K562 (cell line): ENCODE measurements at regions not wholly inside any gene's neighbourhood (a gene's known extent, or its start where the extent isn't known, plus 50 kb on each side); places are given as distances from the start of the nearest gene placed in this dataset.

Source experiments
- ATAC-seq: fragments of 200-7000 bp; cut with Tn5 transposase; 3 replicates; pipeline ENCODE4 v1.9.1; 2020; ENCODE audit warnings: moderate library complexity
- BruUV-seq: library from RNA; stranded (reverse); fragments of 400-500 nt; replicated peaks from 2 replicates; lab custom pipeline; 2021; lab: Mats Ljungman, UMichigan
- CTCF ChIA-PET: fragments of 300-600 bp; formaldehyde crosslinking; extraction: SDS; loops from one replicate; lab custom pipeline; 2021; ENCODE audit warnings: low intra/inter-chr PET ratio; lab: Yijun Ruan, JAX
- POLR2A ChIA-PET: fragments of 300-600, 350-650 bp; sonication (Branson Sonifier 250); formaldehyde crosslinking; extraction: SDS; loops from one replicate; lab custom pipeline; 2021; ENCODE audit warnings: antibody characterized with exemption, inconsistent platforms; lab: Yijun Ruan, JAX
- DNase-seq, 4 experiments: peaks; one replicate each; pipeline versions ENCODE4 v3.0.0 to v3.0.0-alpha.2; 2011 to 2018; ENCODE audit warnings: low spot score in 3 of 4, mixed read lengths in 3 of 4; ENCODE audit errors: extremely low read depth in 1 of 4
- FAIRE-seq: peaks from 2 replicates; lab custom pipeline; 2011; peaks lifted over from hg19 to GRCh38; lab: Jason Lieb, UNC
- H2AFZ ChIP-seq: 2 replicates; pipeline ENCODE4 v1.6.0; 2011; ENCODE audit warnings: low read depth, low read length, control low read depth, inconsistent platforms
- H3K27ac ChIP-seq: fragments of 200-600 bp; 3 replicates; pipeline ENCODE4 v1.8.0; 2011; ENCODE audit warnings: low read depth, mild to moderate bottlenecking, control low read depth, inconsistent platforms, low read length, moderate library complexity, mixed read lengths; ENCODE audit errors: extremely low read depth
- H3K27me3 ChIP-seq, 2 experiments: fragments of 300-600 bp in 1 of 2; 2 replicates in 1 of 2; 3 replicates in 1 of 2; pipeline versions ENCODE4 v1.6.0 to v1.8.0; 2011; ENCODE audit warnings: inconsistent platforms in 2 of 2, low read length in 2 of 2, mild to moderate bottlenecking in 1 of 2, mixed read lengths in 1 of 2, moderate library complexity in 1 of 2; ENCODE audit not compliant: control insufficient read depth in 2 of 2, insufficient read depth in 2 of 2
- H3K36me3 ChIP-seq: fragments of 300-600 bp; 3 replicates; pipeline ENCODE4 v1.8.0; 2011; ENCODE audit warnings: mild to moderate bottlenecking, low read length, inconsistent platforms; ENCODE audit not compliant: control insufficient read depth, insufficient read depth
- H3K4me1 ChIP-seq, 2 experiments: fragments of 200-600 bp in 1 of 2; replicated peaks in 1 of 2; 2 replicates in 1 of 2; 3 replicates in 1 of 2; pipeline versions ENCODE4 v1.5.1 to v1.8.0; 2011; ENCODE audit warnings: inconsistent platforms in 2 of 2, low read length in 2 of 2, mild to moderate bottlenecking in 1 of 2, mixed read lengths in 1 of 2, moderate library complexity in 1 of 2; ENCODE audit not compliant: control insufficient read depth in 2 of 2, insufficient read depth in 2 of 2
- H3K4me2 ChIP-seq: 2 replicates; pipeline ENCODE4 v1.6.1; 2011; ENCODE audit warnings: low read length, control low read depth, inconsistent platforms, mixed read lengths; ENCODE audit not compliant: insufficient read depth
- H3K4me3 ChIP-seq: fragments of 200-600 bp; sonication (generic), shearing (Covaris generic); 2 replicates; pipeline ENCODE4 v1.5.1; 2016; ENCODE audit warnings: control low read depth, inconsistent platforms
- H3K79me2 ChIP-seq: fragments of 200-600 bp; 3 replicates; pipeline ENCODE4 v1.8.0; 2011; ENCODE audit warnings: low read length, inconsistent platforms; ENCODE audit not compliant: control insufficient read depth, insufficient read depth
- H3K9ac ChIP-seq, 2 experiments: 2 replicates each; pipeline versions ENCODE4 v1.6.0 to v1.6.1; 2011; ENCODE audit warnings: low read depth in 2 of 2, low read length in 2 of 2, control low read depth in 1 of 2, inconsistent platforms in 1 of 2, mild to moderate bottlenecking in 1 of 2, mixed read lengths in 1 of 2; ENCODE audit not compliant: insufficient read depth in 1 of 2
- H3K9me1 ChIP-seq: one replicate; pipeline ENCODE4 v1.6.0; 2011; ENCODE audit warnings: inconsistent platforms, mild to moderate bottlenecking, low read length, moderate library complexity; ENCODE audit not compliant: control insufficient read depth, insufficient read depth
- H3K9me3 ChIP-seq: replicated peaks from 2 replicates; pipeline ENCODE4 v1.5.1; 2011; ENCODE audit warnings: low read depth, low read length, inconsistent platforms; ENCODE audit not compliant: control insufficient read depth, insufficient read depth
- H4K20me1 ChIP-seq: replicated peaks from 2 replicates; pipeline ENCODE4 v1.6.1; 2011; ENCODE audit warnings: low read length, inconsistent platforms, mixed read lengths; ENCODE audit not compliant: control insufficient read depth, insufficient read depth
- CBFA2T3 ChIP-seq: fragments of 450-650 bp; IDR thresholded peaks from 2 replicates; pipeline ENCODE4 v1.6.1; 2017
- CHCHD3 ChIP-seq: fragments of 250-450 bp; sonication (Bioruptor Pico); IDR thresholded peaks from 2 replicates; pipeline ENCODE4 v2.1.2; 2022; ENCODE audit warnings: mild to moderate bottlenecking
- FOXK2 ChIP-seq, 2 experiments: fragments of 450-650 bp; IDR thresholded peaks in 1 of 2; conservative IDR thresholded peaks in 1 of 2; 2 replicates each; pipeline ENCODE4 v1.6.1; 2016; ENCODE audit warnings: low read depth in 2 of 2, mild to moderate bottlenecking in 1 of 2
- GABPA ChIP-seq: fragments of 200-800 bp; sonication (Bioruptor generic); conservative IDR thresholded peaks from 2 replicates; pipeline ENCODE4 v1.6.1; 2016; ENCODE audit warnings: low read depth, missing genetic modification characterization, missing compliant biosample characterization
- HOMEZ ChIP-seq: fragments of 250-450 bp; sonication (Bioruptor Pico); IDR thresholded peaks from 2 replicates; pipeline ENCODE4 v1.4.0; 2020; ENCODE audit warnings: mild to moderate bottlenecking, moderate library complexity
- MCM3 ChIP-seq: fragments of 450-650 bp; IDR thresholded peaks from 2 replicates; pipeline ENCODE4 v1.6.1; 2016
- SAFB2 ChIP-seq: fragments of 200-400 bp; formaldehyde crosslinking; IDR thresholded peaks from 2 replicates; pipeline ENCODE4 v1.6.1; 2018; ENCODE audit warnings: borderline replicate concordance, low read length, low read depth, moderate library complexity; ENCODE audit not compliant: severe bottlenecking
- SIN3B ChIP-seq: fragments of 450-650 bp; IDR thresholded peaks from 2 replicates; pipeline ENCODE4 v1.6.1; 2017; ENCODE audit warnings: low read depth, mild to moderate bottlenecking, moderate library complexity
- SMAD1 ChIP-seq: fragments of 150-350 bp; IDR thresholded peaks from 2 replicates; pipeline ENCODE4 v1.6.1; 2014; ENCODE audit warnings: low read length, low read depth; ENCODE audit not compliant: partially characterized antibody
- SOX6 ChIP-seq: fragments of 450-650 bp; IDR thresholded peaks from 2 replicates; pipeline ENCODE4 v1.6.1; 2014; ENCODE audit warnings: mild to moderate bottlenecking
- TOE1 ChIP-seq, 2 experiments: fragments of 450-650 bp in 1 of 2; sonication (generic) in 1 of 2; formaldehyde crosslinking in 1 of 2; IDR thresholded peaks; 2 replicates each; pipeline versions ENCODE4 v1.7.1 to v1.8.0; 2016 to 2022; ENCODE audit warnings: borderline replicate concordance in 2 of 2, mild to moderate bottlenecking in 2 of 2, antibody characterized with exemption in 1 of 2, inconsistent platforms in 1 of 2, low read depth in 1 of 2, missing genetic modification reagents in 1 of 2, moderate library complexity in 1 of 2
- ZC3H8 ChIP-seq: fragments of 450-650 bp; IDR thresholded peaks from 2 replicates; pipeline ENCODE4 v1.6.1; 2017
- ZNF280A ChIP-seq: fragments of 450-650 bp; IDR thresholded peaks from 2 replicates; pipeline ENCODE4 v1.6.1; 2018; ENCODE audit warnings: mild to moderate bottlenecking, low read depth; ENCODE audit not compliant: partially characterized antibody
- ZNF384 ChIP-seq: IDR thresholded peaks from 2 replicates; pipeline ENCODE4 v1.6.1; 2012; ENCODE audit warnings: low read depth, low read length, improper control_type of control experiment
- WGBS: fragments of 100-300 bp; shearing (Covaris generic); methylation state at CpG from one replicate; pipeline ENCODE4 v1.1.6; 2016; ENCODE audit warnings: low coverage, mixed read lengths; ENCODE audit not compliant: insufficient coverage; ENCODE audit errors: missing lambda C conversion rate; 5-methylcytosine and 5-hydroxymethylcytosine counted together
- in situ Hi-C: fragments of 300-500 bp; cut with MboI; formaldehyde crosslinking; loops from 4 replicates; pipeline ENCODE4 v1.15.0; 2018; ENCODE audit warnings: inconsistent platforms, mixed read lengths
- intact Hi-C: fragments of 100-400 bp; cut with micrococcal nuclease; formaldehyde crosslinking; loops from 2 replicates; pipeline ENCODE4 v1.14.2; 2022

GRCh38 chr11:115580927-115581680, 76.9 kb upstream of the CADM1 start:
- ChIA-PET CTCF (no interaction called here), POLR2A (no interaction called here)
- Histone ChIP-seq H3K79me2 (no peaks in the 10 kb centered on the region), H3K9me1 (no peaks in the 10 kb centered on the region), H4K20me1 (no peaks in the 10 kb centered on the region), H3K36me3 (no peaks in the 10 kb centered on the region), H3K27ac (no peak overlapping the region), H3K4me2 (no peak overlapping the region), H3K4me1 (no peaks in the 10 kb centered on the region), H3K27me3 (no peaks in the 10 kb centered on the region), H2AFZ (no peak overlapping the region), H3K9ac (no peak overlapping the region), H3K4me3 (no peak overlapping the region), H3K9me3 (no peaks in the 10 kb centered on the region)
- ATAC-seq: no peak
- WGBS: 3% methylated on average over 7 of the region's 7 CpGs
- intact Hi-C loops (no loop called here), in situ Hi-C loops (no loop called here)
- BruUV-seq: no TSS peak
- peak; percentile 34 for TF ChIP-seq CBFA2T3
- TF ChIP-seq ZNF384: no peak
- FAIRE-seq: no peak
- DNase-seq: peak in 1 of 4 experiments; percentile 13

GRCh38 chr11:115580416-115580815, 76.2 kb upstream of the CADM1 start:
- H3K9me1 ChIP-seq: no peaks in the 10 kb centered on the region
- H3K27ac ChIP-seq: no peak overlapping the region
- H3K9me3 ChIP-seq: no peaks in the 10 kb centered on the region
- no peak overlapping the region for H3K4me2 ChIP-seq
- ChIA-PET POLR2A (no interaction called here), CTCF (no interaction called here)
- intact Hi-C loops (no loop called here), in situ Hi-C loops (no loop called here)
- no peak for ATAC-seq
- WGBS: 3% methylated on average over 4 of the region's 4 CpGs
- H2AFZ ChIP-seq: no peak overlapping the region
- H3K9ac ChIP-seq: no peak overlapping the region
- no peaks in the 10 kb centered on the region for H3K79me2 ChIP-seq
- H3K27me3 ChIP-seq: no peaks in the 10 kb centered on the region
- no peak overlapping the region for H3K4me3 ChIP-seq
- H4K20me1 ChIP-seq: no peaks in the 10 kb centered on the region
- no peak for FAIRE-seq
- BruUV-seq: no TSS peak
- H3K4me1 ChIP-seq: no peaks in the 10 kb centered on the region
- no peaks in the 10 kb centered on the region for H3K36me3 ChIP-seq
- DNase-seq: no peak
- TF ChIP-seq SMAD1: no peak
- TF ChIP-seq FOXK2 (conservative IDR thresholded peaks at IDR 0.05 in 1 of 2, IDR thresholded peaks at IDR 0.05 in 1 of 2; ENCODE audit: low read depth in 2 of 2): no peak
- TF ChIP-seq SAFB2: no peak
- no peak for TF ChIP-seq GABPA (tag)
- no peak for TF ChIP-seq TOE1 (IDR thresholded peaks at IDR 0.05; ENCODE audit: borderline replicate concordance)
- TF ChIP-seq TOE1 (CRISPR knock-in tag; IDR thresholded peaks at IDR 0.05; ENCODE audit: borderline replicate concordance, low read depth): no peak
- no peak for TF ChIP-seq CHCHD3 (CRISPR knock-in tag)
- TF ChIP-seq HOMEZ (CRISPR knock-in tag): no peak
- TF ChIP-seq ZNF280A: no peak
- no peak for TF ChIP-seq SIN3B
- no peak for TF ChIP-seq ZC3H8
- no peak for TF ChIP-seq MCM3
- no peak for TF ChIP-seq SOX6
